ENCODE measurements at regions not wholly inside any gene's neighbourhood (a gene's known extent, or its start where the extent isn't known, plus 50 kb on each side); places are given as distances from the start of the nearest gene placed in this dataset.

- 31 to 42% (median 36%) methylated on average over 6 of the region's 6 CpGs for WGBS, 4 donors
- H3K27me3 ChIP-seq, result peaks cover 0 to 8% (median 0%) of the 10 kb centered on the region in 9 donors
- no peaks in the 10 kb centered on the region for H3K36me3 ChIP-seq
- intact Hi-C loops (cut with DNase I), result loop anchor here in 7 of 10 donors (5.0 to 10.0 kb wide), 4 partner anchors 576 to 1231 kb away; partner anchors contain the start of gene PTPRT (in 7 of the 7)
- TF ChIP-seq, protein P1, sequence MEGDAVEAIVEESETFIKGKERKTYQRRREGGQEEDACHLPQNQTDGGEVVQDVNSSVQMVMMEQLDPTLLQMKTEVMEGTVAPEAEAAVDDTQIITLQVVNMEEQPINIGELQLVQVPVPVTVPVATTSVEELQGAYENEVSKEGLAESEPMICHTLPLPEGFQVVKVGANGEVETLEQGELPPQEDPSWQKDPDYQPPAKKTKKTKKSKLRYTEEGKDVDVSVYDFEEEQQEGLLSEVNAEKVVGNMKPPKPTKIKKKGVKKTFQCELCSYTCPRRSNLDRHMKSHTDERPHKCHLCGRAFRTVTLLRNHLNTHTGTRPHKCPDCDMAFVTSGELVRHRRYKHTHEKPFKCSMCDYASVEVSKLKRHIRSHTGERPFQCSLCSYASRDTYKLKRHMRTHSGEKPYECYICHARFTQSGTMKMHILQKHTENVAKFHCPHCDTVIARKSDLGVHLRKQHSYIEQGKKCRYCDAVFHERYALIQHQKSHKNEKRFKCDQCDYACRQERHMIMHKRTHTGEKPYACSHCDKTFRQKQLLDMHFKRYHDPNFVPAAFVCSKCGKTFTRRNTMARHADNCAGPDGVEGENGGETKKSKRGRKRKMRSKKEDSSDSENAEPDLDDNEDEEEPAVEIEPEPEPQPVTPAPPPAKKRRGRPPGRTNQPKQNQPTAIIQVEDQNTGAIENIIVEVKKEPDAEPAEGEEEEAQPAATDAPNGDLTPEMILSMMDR (IDR thresholded peaks at IDR 0.05), result peak in 10 of 12 donors; percentile 20 to 57 (median 42)
- TF ChIP-seq POLR2A (IDR thresholded peaks at IDR 0.05), result no peak
- no peak overlapping the region for H3K27ac ChIP-seq
- no peak overlapping the region for H3K4me3 ChIP-seq
- no peaks in the 10 kb centered on the region for H3K4me1 ChIP-seq
- H3K9me3 ChIP-seq, result no peaks in the 10 kb centered on the region
- ATAC-seq (no peak), DNase-seq (no peak)
Measured at GRCh38 chr20:41956338-41957074, 338.3 kb upstream of the CHD6 start.

DNA sequence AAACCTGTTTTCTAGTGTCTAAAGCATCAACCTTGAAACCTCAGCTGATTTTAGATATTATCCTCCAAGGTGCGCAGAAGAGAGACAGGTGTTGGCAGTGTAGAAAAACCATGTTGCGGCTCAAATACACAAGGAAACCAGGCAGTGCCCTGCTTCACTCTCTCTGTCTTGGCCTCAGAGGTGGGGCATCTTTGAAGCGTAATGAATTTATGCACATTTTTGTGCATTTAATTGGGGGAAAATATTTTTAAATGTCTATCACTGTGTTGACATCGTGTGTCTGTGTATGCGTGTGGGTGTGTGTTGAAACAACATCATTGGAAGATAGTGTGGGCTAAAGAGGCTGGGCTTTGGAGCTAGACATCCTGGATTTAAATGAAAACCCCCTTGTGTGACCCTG, 334.0 kb upstream of the CHD6 start:
- Histone ChIP-seq H3K27me3 (peaks cover 0 to 8% (median 0%) of the 10 kb centered on the region in 9 donors), H3K4me3 (no peak overlapping the region), H3K4me1 (no peaks in the 10 kb centered on the region), H3K27ac (no peak overlapping the region), H3K36me3 (no peaks in the 10 kb centered on the region), H3K9me3 (peaks cover 0 to 3% (median 0%) of the 10 kb centered on the region in 12 donors)
- no peak for TF ChIP-seq POLR2A (IDR thresholded peaks at IDR 0.05)
- TF ChIP-seq, protein P1 (IDR thresholded peaks at IDR 0.05), result no peak
- no peak for ATAC-seq
- intact Hi-C loops (cut with DNase I), result loop anchor here in 4 of 10 donors (10.0 kb wide), 2 partner anchors 583 to 1233 kb away; partner anchors contain the start of gene PTPRT (in 3 of the 4)
- WGBS, 4 donors, result 72 to 89% (median 80%) methylated on average over 5 of the region's 5 CpGs
- no peak for DNase-seq

GRCh38 chr20:41951615-41952014, 333.4 kb upstream of the CHD6 start:
- no peaks in the 10 kb centered on the region for H3K4me1 ChIP-seq
- H3K27me3 ChIP-seq, result peaks cover 0 to 8% (median 0%) of the 10 kb centered on the region in 9 donors
- WGBS, 4 donors, result 49 to 66% (median 53%) methylated on average over 2 of the region's 2 CpGs
- TF ChIP-seq, protein P1 (IDR thresholded peaks at IDR 0.05), result no peak
- no peak for TF ChIP-seq POLR2A (IDR thresholded peaks at IDR 0.05)
- DNase-seq, result no peak
- H3K4me3 ChIP-seq, result no peak overlapping the region
- H3K36me3 ChIP-seq, result no peaks in the 10 kb centered on the region
- H3K27ac ChIP-seq, result no peak overlapping the region
- peaks cover 0 to 3% (median 0%) of the 10 kb centered on the region in 12 donors for H3K9me3 ChIP-seq
- ATAC-seq, result no peak
- intact Hi-C loops (cut with DNase I), result loop anchor here in 4 of 10 donors (10.0 kb wide), 2 partner anchors 583 to 1233 kb away; partner anchors contain the start of gene PTPRT (in 3 of the 4)

GRCh38 chr20:41939659-41940058, 321.5 kb upstream of the CHD6 start:
- Histone ChIP-seq H3K4me3 (no peak overlapping the region), H3K27me3 (peaks cover 0 to 7% (median 0%) of the 10 kb centered on the region in 9 donors), H3K9me3 (no peaks in the 10 kb centered on the region), H3K36me3 (no peaks in the 10 kb centered on the region), H3K27ac (no peak overlapping the region), H3K4me1 (no peaks in the 10 kb centered on the region)
- TF ChIP-seq, protein P1 (IDR thresholded peaks at IDR 0.05), result no peak
- no peak for TF ChIP-seq POLR2A (IDR thresholded peaks at IDR 0.05)
- intact Hi-C loops (cut with DNase I), result no loop called here
- DNase-seq (no peak), ATAC-seq (no peak)
- 71 to 78% (median 72%) methylated on average over 5 of the region's 5 CpGs for WGBS, 4 donors

Measured in heart left ventricle (tissue), 16 donors.